ENCODE measurements at regions not wholly inside any gene's neighbourhood (a gene's known extent, or its start where the extent isn't known, plus 50 kb on each side); places are given as distances from the start of the nearest gene placed in this dataset.

- TF ChIP-seq CTCF (conservative IDR thresholded peaks at IDR 0.05; ENCODE audit: low read depth, low read length) = no peak
- no peak for TF ChIP-seq EZH2 (IDR thresholded peaks at IDR 0.05; ENCODE audit: borderline replicate concordance, low read depth, low read length, poor library complexity, severe bottlenecking)
Observed at GRCh38 chr2:37809931-37810570, 115.0 kb upstream of the RMDN2 start.

Data from A673 (cell line).